OCI-LY3 (cell line): ENCODE measurements at regions not wholly inside any gene's neighbourhood (a gene's known extent, or its start where the extent isn't known, plus 50 kb on each side); places are given as distances from the start of the nearest gene placed in this dataset.

Experiments used
- EZH2phosphoT487 ChIP-seq: fragments of 200-600 bp; shearing (Covaris generic); IDR thresholded peaks from 2 replicates; pipeline ENCODE4 v1.6.1; 2018; ENCODE audit warnings: antibody characterized with exemption, mixed run types, low read depth
- TF ChIP-seq, protein P1 (sequence below): fragments of 200-600, 300-600 bp; sonication (generic); IDR thresholded peaks from 2 replicates; pipeline ENCODE4 v1.5.1; 2014; ENCODE audit warnings: antibody characterized with exemption, low read length, low read depth

DNA sequence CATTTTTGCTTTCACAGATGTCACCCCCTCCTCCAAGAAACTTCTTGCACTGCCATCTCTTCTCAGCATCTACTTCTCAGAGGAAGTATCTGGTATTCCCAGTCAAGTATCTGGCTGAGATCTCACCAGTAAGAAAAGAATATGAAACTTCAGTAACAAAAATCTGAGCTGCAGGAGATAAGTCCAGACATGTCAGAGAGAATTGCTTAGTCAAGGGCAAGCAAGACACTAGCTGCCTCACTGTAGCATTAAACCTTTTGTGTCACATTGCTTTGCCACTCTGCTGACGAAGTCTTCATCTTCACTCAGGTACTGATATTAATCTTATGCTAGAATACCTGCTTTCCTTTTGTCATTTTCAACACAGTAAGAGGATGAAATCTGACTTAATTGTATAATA lies 70.6 kb upstream of the ZC3H12C start:
- TF ChIP-seq, protein P1, sequence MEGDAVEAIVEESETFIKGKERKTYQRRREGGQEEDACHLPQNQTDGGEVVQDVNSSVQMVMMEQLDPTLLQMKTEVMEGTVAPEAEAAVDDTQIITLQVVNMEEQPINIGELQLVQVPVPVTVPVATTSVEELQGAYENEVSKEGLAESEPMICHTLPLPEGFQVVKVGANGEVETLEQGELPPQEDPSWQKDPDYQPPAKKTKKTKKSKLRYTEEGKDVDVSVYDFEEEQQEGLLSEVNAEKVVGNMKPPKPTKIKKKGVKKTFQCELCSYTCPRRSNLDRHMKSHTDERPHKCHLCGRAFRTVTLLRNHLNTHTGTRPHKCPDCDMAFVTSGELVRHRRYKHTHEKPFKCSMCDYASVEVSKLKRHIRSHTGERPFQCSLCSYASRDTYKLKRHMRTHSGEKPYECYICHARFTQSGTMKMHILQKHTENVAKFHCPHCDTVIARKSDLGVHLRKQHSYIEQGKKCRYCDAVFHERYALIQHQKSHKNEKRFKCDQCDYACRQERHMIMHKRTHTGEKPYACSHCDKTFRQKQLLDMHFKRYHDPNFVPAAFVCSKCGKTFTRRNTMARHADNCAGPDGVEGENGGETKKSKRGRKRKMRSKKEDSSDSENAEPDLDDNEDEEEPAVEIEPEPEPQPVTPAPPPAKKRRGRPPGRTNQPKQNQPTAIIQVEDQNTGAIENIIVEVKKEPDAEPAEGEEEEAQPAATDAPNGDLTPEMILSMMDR = no peak
- TF ChIP-seq EZH2phosphoT487 = no peak
